PC-9 (cell line): ENCODE measurements at regions not wholly inside any gene's neighbourhood (a gene's known extent, or its start where the extent isn't known, plus 50 kb on each side); places are given as distances from the start of the nearest gene placed in this dataset.

Experiments used
- CTCF ChIP-seq: fragments of 200-600 bp; sonication (generic); conservative IDR thresholded peaks from 2 replicates; pipeline ENCODE4 v1.6.1; 2017; ENCODE audit warnings: mixed run types, antibody characterized with exemption, mild to moderate bottlenecking, moderate library complexity
- EZH2 ChIP-seq: fragments of 200-600 bp; sonication (generic); IDR thresholded peaks from 2 replicates; pipeline ENCODE4 v1.8.0; 2017; ENCODE audit warnings: antibody characterized with exemption, low read depth

- TF ChIP-seq CTCF, result no peak
- TF ChIP-seq EZH2, result no peak
Measured at GRCh38 chr7:42662862-42663261, 249.0 kb downstream of the C7orf25 start.
